Activated B cell treated with CpG ODN at 0.5 μM for 24 hours (primary cell): ENCODE measurements at regions not wholly inside any gene's neighbourhood (a gene's known extent, or its start where the extent isn't known, plus 50 kb on each side); places are given as distances from the start of the nearest gene placed in this dataset.

Experiments used
- ATAC-seq: fragments of 200-7000 bp; cut with Tn5 transposase; one replicate; pipeline ENCODE4 v1.10.0; 2021; ENCODE audit warnings: low read depth, mild to moderate bottlenecking, moderate library complexity
- CTCF ChIA-PET: fragments of 350-600 bp; sonication (Branson Sonifier 250); formaldehyde crosslinking; loops from one replicate; lab custom pipeline; 2021; ENCODE audit warnings: antibody characterized with exemption; lab: Charles Lee
- POLR2A ChIA-PET: fragments of 350-600 bp; sonication (Branson Sonifier 250); formaldehyde crosslinking; loops from one replicate; lab custom pipeline; 2021; ENCODE audit warnings: antibody characterized with exemption; lab: Charles Lee
- DNase-seq: peaks from one replicate; pipeline ENCODE4 v3.0.0; 2022
- H3K27ac Mint-ChIP-seq: one replicate; pipeline ENCODE4 v1.8.0; 2020; ENCODE audit warnings: mixed read lengths
- H3K27me3 Mint-ChIP-seq: one replicate; pipeline ENCODE4 v1.8.0; 2021; ENCODE audit warnings: mixed read lengths
- H3K36me3 Mint-ChIP-seq: one replicate; pipeline ENCODE4 v1.8.0; 2021; ENCODE audit warnings: low read depth, mixed read lengths
- H3K4me1 Mint-ChIP-seq: one replicate; pipeline ENCODE4 v1.8.0; 2021; ENCODE audit warnings: mixed read lengths
- H3K4me3 Mint-ChIP-seq: one replicate; pipeline ENCODE4 v1.8.0; 2020; ENCODE audit warnings: mild to moderate bottlenecking, mixed read lengths
- H3K9me3 Mint-ChIP-seq: one replicate; pipeline ENCODE4 v1.8.0; 2020; ENCODE audit warnings: mixed read lengths
- intact Hi-C: fragments of 100-400 bp; cut with micrococcal nuclease; formaldehyde crosslinking; loops from one replicate; pipeline ENCODE4 v1.15.1; 2024
- TF ChIP-seq, protein P1 (sequence below): fragments of 200-600 bp; IDR thresholded peaks from one replicate; pipeline ENCODE4 v1.8.0; 2022; ENCODE audit warnings: antibody characterized with exemption, mild to moderate bottlenecking

DNA sequence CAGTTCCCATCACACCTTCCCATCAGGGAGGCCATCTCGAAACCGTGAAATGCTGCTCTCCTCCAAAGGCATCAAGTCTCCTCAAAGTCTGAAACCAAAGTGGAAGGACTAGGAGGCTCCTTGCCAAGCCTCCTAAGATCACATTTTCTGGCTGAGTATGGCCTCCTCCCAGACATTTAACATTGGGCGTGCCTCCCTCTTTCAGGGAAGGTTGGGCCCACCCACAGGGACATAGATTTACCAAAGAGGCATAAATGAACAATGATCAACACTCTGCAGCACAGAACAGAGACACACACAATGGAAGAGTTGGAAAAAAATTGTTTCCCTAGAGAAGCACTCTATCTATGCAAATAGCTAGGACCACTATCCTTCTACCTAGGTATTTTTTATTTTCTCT is 381.8 kb downstream of the MAFB start:
- Mint-ChIP-seq H3K4me3 (no peak overlapping the region), H3K9me3 (no peaks in the 10 kb centered on the region), H3K4me1 (no peaks in the 10 kb centered on the region), H3K36me3 (no peaks in the 10 kb centered on the region), H3K27ac (no peak overlapping the region), H3K27me3 (no peaks in the 10 kb centered on the region)
- TF ChIP-seq, protein P1, sequence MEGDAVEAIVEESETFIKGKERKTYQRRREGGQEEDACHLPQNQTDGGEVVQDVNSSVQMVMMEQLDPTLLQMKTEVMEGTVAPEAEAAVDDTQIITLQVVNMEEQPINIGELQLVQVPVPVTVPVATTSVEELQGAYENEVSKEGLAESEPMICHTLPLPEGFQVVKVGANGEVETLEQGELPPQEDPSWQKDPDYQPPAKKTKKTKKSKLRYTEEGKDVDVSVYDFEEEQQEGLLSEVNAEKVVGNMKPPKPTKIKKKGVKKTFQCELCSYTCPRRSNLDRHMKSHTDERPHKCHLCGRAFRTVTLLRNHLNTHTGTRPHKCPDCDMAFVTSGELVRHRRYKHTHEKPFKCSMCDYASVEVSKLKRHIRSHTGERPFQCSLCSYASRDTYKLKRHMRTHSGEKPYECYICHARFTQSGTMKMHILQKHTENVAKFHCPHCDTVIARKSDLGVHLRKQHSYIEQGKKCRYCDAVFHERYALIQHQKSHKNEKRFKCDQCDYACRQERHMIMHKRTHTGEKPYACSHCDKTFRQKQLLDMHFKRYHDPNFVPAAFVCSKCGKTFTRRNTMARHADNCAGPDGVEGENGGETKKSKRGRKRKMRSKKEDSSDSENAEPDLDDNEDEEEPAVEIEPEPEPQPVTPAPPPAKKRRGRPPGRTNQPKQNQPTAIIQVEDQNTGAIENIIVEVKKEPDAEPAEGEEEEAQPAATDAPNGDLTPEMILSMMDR: no peak
- no peak for ATAC-seq
- ChIA-PET POLR2A (no interaction called here), CTCF (no interaction called here)
- DNase-seq: no peak
- intact Hi-C loops: no loop called here

DNA sequence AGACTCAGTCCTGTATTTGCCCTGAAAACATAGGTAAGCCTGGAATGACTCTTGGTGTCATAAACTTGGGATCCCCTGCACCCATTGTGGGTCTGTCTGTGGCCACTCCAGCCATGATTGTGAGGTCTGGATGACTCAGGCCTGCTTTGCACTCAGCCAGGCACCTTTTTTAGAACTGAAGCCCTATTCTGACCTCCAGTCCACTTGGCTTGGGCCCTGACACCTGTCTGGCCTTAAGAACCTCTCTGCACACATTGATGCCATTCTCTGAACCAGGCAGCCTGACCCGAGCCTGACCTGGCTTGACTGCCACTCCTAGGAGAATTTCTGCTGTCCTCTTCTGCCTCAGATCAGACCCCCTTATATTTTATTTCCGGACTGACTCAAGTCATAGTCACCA is 383.7 kb downstream of the MAFB start:
- Mint-ChIP-seq H3K36me3 (no peaks in the 10 kb centered on the region), H3K4me1 (no peaks in the 10 kb centered on the region), H3K27me3 (peaks cover 5% of the 10 kb centered on the region), H3K4me3 (no peak overlapping the region), H3K27ac (no peak overlapping the region), H3K9me3 (no peaks in the 10 kb centered on the region)
- intact Hi-C loops: no loop called here
- ATAC-seq (no peak), DNase-seq (no peak)
- POLR2A ChIA-PET: no interaction called here
- TF ChIP-seq, protein P1: no peak
- CTCF ChIA-PET: no interaction called here

DNA sequence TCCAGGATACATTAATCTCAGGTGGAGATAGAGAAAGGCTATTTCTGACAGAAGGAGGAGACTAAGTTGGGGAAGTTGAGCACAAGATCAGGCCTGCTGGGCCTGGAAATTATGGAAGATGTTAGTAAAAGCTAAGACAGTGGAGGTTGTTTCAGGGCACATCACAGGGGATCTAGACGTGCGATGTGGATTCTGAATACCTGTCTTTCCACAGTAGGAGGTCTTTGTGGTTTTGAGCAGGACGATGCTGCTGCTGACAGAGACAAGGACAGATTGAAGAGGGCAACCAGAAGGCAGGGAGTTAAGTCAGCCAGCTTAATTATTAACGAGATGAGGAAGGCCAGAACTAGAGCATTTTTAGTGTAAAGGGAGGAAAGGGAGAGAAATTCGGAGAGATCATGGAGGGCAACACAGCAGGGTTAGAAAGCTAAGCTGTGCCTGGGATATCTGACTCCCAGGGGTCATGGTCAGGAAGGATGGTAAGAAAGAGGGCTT is 384.9 kb downstream of the MAFB start:
- no peaks in the 10 kb centered on the region for H3K36me3 Mint-ChIP-seq
- TF ChIP-seq, protein P1: no peak
- ChIA-PET POLR2A (no interaction called here), CTCF (no interaction called here)
- H3K27me3 Mint-ChIP-seq: peaks cover 5% of the 10 kb centered on the region
- no peaks in the 10 kb centered on the region for H3K9me3 Mint-ChIP-seq
- intact Hi-C loops: no loop called here
- ATAC-seq (no peak), DNase-seq (no peak)
- H3K4me1 Mint-ChIP-seq: no peaks in the 10 kb centered on the region
- no peak overlapping the region for H3K4me3 Mint-ChIP-seq
- no peak overlapping the region for H3K27ac Mint-ChIP-seq

DNA sequence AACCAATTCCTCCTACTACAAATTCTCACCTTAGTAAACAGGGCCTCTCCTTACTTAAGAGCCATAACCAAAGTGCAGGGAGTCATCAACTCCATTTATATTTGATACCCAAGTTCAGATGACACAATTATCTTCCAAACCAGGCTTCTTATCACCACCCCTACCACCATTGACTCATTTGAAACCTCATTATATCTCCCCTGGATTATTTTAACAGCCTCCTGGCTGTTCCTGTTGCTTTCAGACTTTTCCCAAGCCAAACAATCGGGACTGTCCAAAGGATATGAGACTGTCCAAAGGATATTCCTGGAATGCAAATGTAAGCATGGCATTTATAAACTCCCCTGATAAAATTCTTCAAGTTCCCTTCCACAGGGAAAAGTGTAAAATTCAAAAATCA is 394.3 kb downstream of the MAFB start:
- Mint-ChIP-seq H3K27ac (no peak overlapping the region), H3K27me3 (no peaks in the 10 kb centered on the region), H3K4me1 (no peaks in the 10 kb centered on the region), H3K36me3 (no peaks in the 10 kb centered on the region), H3K9me3 (peaks cover 2% of the 10 kb centered on the region), H3K4me3 (no peak overlapping the region)
- ChIA-PET CTCF (no interaction called here), POLR2A (no interaction called here)
- no peak for DNase-seq
- ATAC-seq: no peak
- TF ChIP-seq, protein P1: no peak
- intact Hi-C loops: no loop called here

DNA sequence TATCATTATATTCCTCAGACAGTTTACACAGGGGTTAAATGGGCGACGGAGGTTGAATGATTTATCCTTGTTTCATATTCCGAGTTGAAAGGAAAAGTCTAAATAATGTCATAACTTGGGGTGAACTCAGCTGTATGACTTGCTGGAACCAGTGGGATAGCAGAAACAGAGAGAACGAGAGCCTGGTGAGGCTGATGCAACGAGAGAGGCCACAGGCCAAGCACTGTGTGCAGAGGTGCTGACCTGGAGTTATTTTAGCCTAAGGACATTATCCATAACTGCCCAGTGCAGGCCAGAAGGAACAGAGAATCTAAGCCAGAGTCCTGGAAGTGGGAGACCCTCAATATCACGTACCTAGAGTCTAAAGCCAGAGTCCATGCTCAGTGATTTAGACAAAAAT is 394.9 kb downstream of the MAFB start:
- DNase-seq (no peak), ATAC-seq (no peak)
- intact Hi-C loops: no loop called here
- no peaks in the 10 kb centered on the region for H3K27me3 Mint-ChIP-seq
- TF ChIP-seq, protein P1: no peak
- H3K4me3 Mint-ChIP-seq: no peak overlapping the region
- H3K27ac Mint-ChIP-seq: no peak overlapping the region
- ChIA-PET CTCF (no interaction called here), POLR2A (no interaction called here)
- H3K4me1 Mint-ChIP-seq: no peaks in the 10 kb centered on the region
- no peaks in the 10 kb centered on the region for H3K36me3 Mint-ChIP-seq
- H3K9me3 Mint-ChIP-seq: peaks cover 2% of the 10 kb centered on the region
